ENCODE measurements at regions not wholly inside any gene's neighbourhood (a gene's known extent, or its start where the extent isn't known, plus 50 kb on each side); places are given as distances from the start of the nearest gene placed in this dataset.
"Not testable (repeated sequence)": the region's sequence is repeated elsewhere in the genome, so short reads cannot be mapped to it uniquely, and the experiment has no call there.

DNA sequence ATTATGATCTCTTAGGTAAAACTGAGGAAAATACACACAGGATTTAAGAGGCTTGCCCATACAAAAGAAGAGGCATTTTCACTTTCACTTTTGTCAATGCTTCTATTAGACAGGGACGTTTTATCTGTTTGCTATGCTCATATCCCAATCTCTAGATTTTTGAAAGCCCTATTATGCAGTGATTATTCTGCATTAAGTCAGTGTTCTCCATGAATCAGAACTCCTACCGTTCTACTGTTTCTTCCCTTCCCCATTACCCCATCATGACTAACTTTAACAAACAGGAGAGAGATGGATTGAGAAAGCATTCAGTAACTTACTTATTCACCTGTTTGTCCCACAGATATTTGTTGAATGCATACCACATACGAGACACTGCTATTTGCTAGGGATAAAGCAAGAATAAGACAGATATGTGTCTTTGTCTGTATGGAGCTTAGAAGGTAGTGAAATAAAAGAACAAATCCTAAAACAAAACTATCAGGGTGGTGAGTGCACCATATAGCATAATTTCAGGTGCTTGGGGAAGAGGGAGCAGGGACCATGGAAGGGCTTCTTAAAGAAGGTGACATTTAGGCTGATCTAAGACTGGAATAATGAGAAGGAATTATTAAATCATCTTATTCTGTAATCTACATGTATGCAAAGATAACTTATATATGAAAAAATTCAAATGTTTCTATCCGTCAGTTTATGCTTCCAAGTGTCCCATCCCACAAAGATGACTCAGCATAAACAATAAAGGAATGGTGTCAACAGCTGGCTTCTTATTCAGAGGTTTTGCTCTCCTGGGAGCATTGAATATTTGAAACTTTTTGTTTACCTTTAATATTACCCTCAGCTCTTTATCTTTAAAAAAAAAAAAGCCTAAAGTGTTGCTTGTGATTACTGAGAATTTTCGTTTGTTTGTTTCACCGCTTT lies 328.1 kb downstream of the HINT1 start:
- no peak overlapping the region for H3K9ac ChIP-seq (ENCODE audit: extremely low read depth, low read length, poor library complexity, severe bottlenecking)

DNA sequence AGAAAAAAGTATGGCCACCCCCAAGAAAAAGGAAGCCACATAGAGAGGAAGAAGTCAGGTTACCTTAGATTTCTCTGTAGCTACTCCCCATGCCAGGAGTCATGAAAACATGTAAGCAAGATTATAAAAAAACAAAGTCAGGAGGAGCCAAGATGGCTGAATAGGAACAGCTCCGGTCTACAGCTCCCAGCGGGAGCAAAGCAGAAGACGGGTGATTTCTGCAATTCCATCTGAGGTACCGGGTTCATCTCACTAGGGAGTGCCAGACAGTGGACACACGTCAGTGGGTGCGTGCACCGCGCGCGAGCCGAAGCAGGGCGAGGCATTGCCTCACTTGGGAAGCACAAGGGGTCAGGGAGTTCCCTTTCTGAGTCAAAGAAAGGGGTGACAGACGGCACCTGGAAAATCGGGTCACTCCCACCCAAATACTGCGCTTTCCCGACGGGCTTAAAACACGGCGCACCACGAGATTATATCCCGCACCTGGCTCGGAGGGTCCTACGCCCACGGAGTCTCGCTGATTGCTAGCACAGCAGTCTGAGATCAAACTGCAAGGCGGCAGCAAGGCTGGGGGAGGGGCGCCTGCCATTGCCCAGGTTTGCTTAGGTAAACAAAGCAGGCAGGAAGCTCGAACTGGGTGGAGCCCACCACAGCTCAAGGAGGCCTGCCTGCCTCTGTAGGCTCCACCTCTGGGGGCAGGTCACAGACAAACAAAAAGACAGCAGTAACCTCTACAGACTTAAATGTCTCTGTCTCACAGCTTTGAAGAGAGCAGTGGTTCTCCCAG lies 347.3 kb downstream of the HINT1 start:
- not testable (repeated sequence) for H3K27me3 ChIP-seq (ENCODE audit: control insufficient read depth, insufficient read depth, low read length, poor library complexity, severe bottlenecking); H3K27ac Mint-ChIP-seq; H3K4me3 ChIP-seq (ENCODE audit: low read length); H3K4me3 Mint-ChIP-seq; H3K9me3 ChIP-seq (ENCODE audit: control insufficient read depth, low read length); H3K9ac ChIP-seq (ENCODE audit: extremely low read depth, low read length, poor library complexity, severe bottlenecking); H3K36me3 Mint-ChIP-seq (ENCODE audit: low read depth); H3K27me3 Mint-ChIP-seq (ENCODE audit: insufficient read depth); H3K27ac ChIP-seq (ENCODE audit: low read depth, low read length); H3K4me1 ChIP-seq (ENCODE audit: control insufficient read depth, insufficient read depth, low read length); H3K4me1 Mint-ChIP-seq; H3K36me3 ChIP-seq (ENCODE audit: control insufficient read depth, insufficient read depth, low read length); DNase-seq
- whole genome bisulfite sequencing, 2 experiments (ENCODE audit: insufficient coverage in 1 of 2, insufficient read length in 1 of 2): 90 to 92% methylated on average over 6 to 28 of the region's 28 CpGs
- H3K9me3 Mint-ChIP-seq: peaks cover 19% of the 10 kb centered on the region

More for the DNA sequence above, 328.1 kb downstream of the HINT1 start:
- Mint-ChIP-seq H3K27ac (no peak overlapping the region), H3K4me3 (no peak overlapping the region), H3K36me3 (ENCODE audit: low read depth) (no peaks in the 10 kb centered on the region), H3K9me3 (peaks cover 5% of the 10 kb centered on the region), H3K4me1 (peaks cover 20% of the 10 kb centered on the region), H3K27me3 (ENCODE audit: insufficient read depth) (no peaks in the 10 kb centered on the region)
- TF ChIP-seq, protein P1, sequence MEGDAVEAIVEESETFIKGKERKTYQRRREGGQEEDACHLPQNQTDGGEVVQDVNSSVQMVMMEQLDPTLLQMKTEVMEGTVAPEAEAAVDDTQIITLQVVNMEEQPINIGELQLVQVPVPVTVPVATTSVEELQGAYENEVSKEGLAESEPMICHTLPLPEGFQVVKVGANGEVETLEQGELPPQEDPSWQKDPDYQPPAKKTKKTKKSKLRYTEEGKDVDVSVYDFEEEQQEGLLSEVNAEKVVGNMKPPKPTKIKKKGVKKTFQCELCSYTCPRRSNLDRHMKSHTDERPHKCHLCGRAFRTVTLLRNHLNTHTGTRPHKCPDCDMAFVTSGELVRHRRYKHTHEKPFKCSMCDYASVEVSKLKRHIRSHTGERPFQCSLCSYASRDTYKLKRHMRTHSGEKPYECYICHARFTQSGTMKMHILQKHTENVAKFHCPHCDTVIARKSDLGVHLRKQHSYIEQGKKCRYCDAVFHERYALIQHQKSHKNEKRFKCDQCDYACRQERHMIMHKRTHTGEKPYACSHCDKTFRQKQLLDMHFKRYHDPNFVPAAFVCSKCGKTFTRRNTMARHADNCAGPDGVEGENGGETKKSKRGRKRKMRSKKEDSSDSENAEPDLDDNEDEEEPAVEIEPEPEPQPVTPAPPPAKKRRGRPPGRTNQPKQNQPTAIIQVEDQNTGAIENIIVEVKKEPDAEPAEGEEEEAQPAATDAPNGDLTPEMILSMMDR (conservative IDR thresholded peaks at IDR 0.05): no peak
- Histone ChIP-seq H3K36me3 (ENCODE audit: control insufficient read depth, insufficient read depth, low read length) (no peaks in the 10 kb centered on the region), H3K4me3 (ENCODE audit: low read length) (no peak overlapping the region), H3K27ac (ENCODE audit: low read depth, low read length) (no peak overlapping the region), H3K4me1 (ENCODE audit: control insufficient read depth, insufficient read depth, low read length) (no peaks in the 10 kb centered on the region), H3K9me3 (ENCODE audit: control insufficient read depth, low read length) (peaks cover 15% of the 10 kb centered on the region), H3K27me3 (ENCODE audit: control insufficient read depth, insufficient read depth, low read length, poor library complexity, severe bottlenecking) (no peaks in the 10 kb centered on the region)
- DNase-seq: no peak
- 86 to 88% methylated on average over 4 to 6 of the region's 6 CpGs for WGBS, 2 experiments (ENCODE audit: insufficient coverage in 1 of 2, insufficient read length in 1 of 2)

DNA sequence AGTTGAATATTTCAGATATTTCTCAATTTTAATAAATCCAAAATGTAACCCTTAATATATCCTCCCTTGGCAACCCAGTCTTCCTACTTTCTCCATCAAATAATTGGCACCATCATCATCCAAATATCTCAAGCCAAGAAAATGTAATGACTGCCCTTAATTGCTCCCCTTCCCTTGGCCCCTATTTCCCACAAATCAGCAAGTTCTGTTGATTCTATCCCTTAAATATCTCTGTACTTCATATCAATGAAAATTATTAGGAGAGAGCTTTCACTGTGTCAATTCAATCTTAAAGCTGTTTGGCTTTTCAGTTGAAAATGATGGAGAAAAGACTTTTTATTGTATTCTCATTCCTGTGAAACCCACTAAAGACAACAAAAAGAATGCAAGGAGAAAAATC lies 349.8 kb downstream of the HINT1 start:
- no peak overlapping the region for H3K27ac ChIP-seq (ENCODE audit: low read depth, low read length)
- H3K4me1 ChIP-seq (ENCODE audit: control insufficient read depth, insufficient read depth, low read length): no peaks in the 10 kb centered on the region
- Mint-ChIP-seq H3K4me3 (no peak overlapping the region), H3K36me3 (ENCODE audit: low read depth) (no peaks in the 10 kb centered on the region), H3K27ac (no peak overlapping the region), H3K27me3 (ENCODE audit: insufficient read depth) (no peaks in the 10 kb centered on the region), H3K4me1 (no peaks in the 10 kb centered on the region), H3K9me3 (peaks cover 17% of the 10 kb centered on the region)
- TF ChIP-seq, protein P1 (conservative IDR thresholded peaks at IDR 0.05): no peak
- H3K4me3 ChIP-seq (ENCODE audit: low read length): no peak overlapping the region
- H3K9me3 ChIP-seq (ENCODE audit: control insufficient read depth, low read length): no peaks in the 10 kb centered on the region
- H3K9ac ChIP-seq (ENCODE audit: extremely low read depth, low read length, poor library complexity, severe bottlenecking): no peak overlapping the region
- DNase-seq: no peak
- no peaks in the 10 kb centered on the region for H3K27me3 ChIP-seq (ENCODE audit: control insufficient read depth, insufficient read depth, low read length, poor library complexity, severe bottlenecking)
- no peaks in the 10 kb centered on the region for H3K36me3 ChIP-seq (ENCODE audit: control insufficient read depth, insufficient read depth, low read length)

Data from endodermal cell (in vitro differentiated cells).